KMS-11 (cell line): ENCODE measurements at regions not wholly inside any gene's neighbourhood (a gene's known extent, or its start where the extent isn't known, plus 50 kb on each side); places are given as distances from the start of the nearest gene placed in this dataset.

Experiments used
- H2AFZ ChIP-seq: fragments of 200-600 bp; sonication (generic); 2 replicates; pipeline ENCODE4 v1.6.1; 2016; ENCODE audit warnings: antibody characterized with exemption, mixed run types, low read depth
- H3K27ac ChIP-seq: fragments of 200-600 bp; sonication (generic); 2 replicates; pipeline ENCODE4 v1.6.1; 2016; ENCODE audit warnings: mild to moderate bottlenecking, mixed run types
- H3K27me3 ChIP-seq: fragments of 200-600 bp; sonication (generic); 2 replicates; pipeline ENCODE4 v1.6.1; 2017; ENCODE audit warnings: mild to moderate bottlenecking, low read depth, mixed run types, moderate library complexity; ENCODE audit not compliant: insufficient read depth
- H3K36me3 ChIP-seq: fragments of 200-600 bp; sonication (generic); 2 replicates; pipeline ENCODE4 v1.6.1; 2017; ENCODE audit warnings: mild to moderate bottlenecking, mixed run types; ENCODE audit not compliant: insufficient read depth
- H3K4me1 ChIP-seq: fragments of 200-600 bp; sonication (generic); 2 replicates; pipeline ENCODE4 v1.6.1; 2016; ENCODE audit warnings: mild to moderate bottlenecking, low read depth, mixed run types; ENCODE audit not compliant: poor library complexity, severe bottlenecking
- H3K4me2 ChIP-seq: fragments of 200-600 bp; sonication (generic); 2 replicates; pipeline ENCODE4 v1.7.0; 2016; ENCODE audit warnings: mild to moderate bottlenecking, mixed run types
- H3K4me3 ChIP-seq: fragments of 200-600 bp; sonication (generic); IDR thresholded peaks from 2 replicates; pipeline ENCODE4 v1.6.1; 2017; ENCODE audit warnings: low read depth, low read length, mixed read lengths; ENCODE audit not compliant: insufficient read depth
- H3K79me2 ChIP-seq: fragments of 200-600 bp; sonication (generic); 2 replicates; pipeline ENCODE4 v1.6.1; 2016; ENCODE audit warnings: low read depth, mixed run types; ENCODE audit not compliant: insufficient read depth
- H3K9ac ChIP-seq: fragments of 200-600 bp; sonication (generic); 2 replicates; pipeline ENCODE4 v1.6.1; 2016; ENCODE audit warnings: mild to moderate bottlenecking, mixed run types
- H4K20me1 ChIP-seq: fragments of 200-600 bp; sonication (generic); 2 replicates; pipeline ENCODE4 v1.6.1; 2016; ENCODE audit warnings: mild to moderate bottlenecking, mixed run types; ENCODE audit not compliant: insufficient read depth
- TF ChIP-seq, protein P1 (sequence below): fragments of 200-600 bp; sonication (generic); conservative IDR thresholded peaks from 2 replicates; pipeline ENCODE4 v1.6.1; 2017; ENCODE audit warnings: low read depth, mild to moderate bottlenecking, antibody characterized with exemption, low read length, moderate library complexity, mixed read lengths

DNA sequence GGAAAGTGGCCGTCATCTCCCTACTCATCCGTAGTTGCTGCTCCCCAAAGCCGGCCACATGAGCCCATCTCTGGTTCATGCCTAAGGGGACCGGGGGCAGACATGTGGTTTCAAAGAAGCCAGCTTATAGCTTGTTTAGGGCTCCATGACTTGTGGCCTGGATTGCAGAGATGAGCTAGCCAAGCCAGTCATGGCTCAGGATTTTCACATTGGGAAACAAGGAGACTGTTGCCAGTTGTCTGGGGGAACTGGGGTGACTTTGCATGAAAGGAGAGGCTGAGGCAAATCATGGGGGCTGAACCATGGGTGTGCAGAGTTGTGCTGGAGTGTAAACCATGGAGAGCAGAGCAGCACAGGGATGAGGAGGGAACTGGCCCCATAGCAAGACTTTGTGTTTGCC lies 183.0 kb upstream of the APCDD1 start:
- H3K4me2 ChIP-seq: no peak overlapping the region
- H3K79me2 ChIP-seq: no peaks in the 10 kb centered on the region
- no peaks in the 10 kb centered on the region for H3K27me3 ChIP-seq
- no peak overlapping the region for H3K27ac ChIP-seq
- H3K4me1 ChIP-seq: no peaks in the 10 kb centered on the region
- no peak overlapping the region for H3K9ac ChIP-seq
- H4K20me1 ChIP-seq: no peaks in the 10 kb centered on the region
- H3K4me3 ChIP-seq: no peak overlapping the region
- no peak overlapping the region for H2AFZ ChIP-seq
- H3K36me3 ChIP-seq: no peaks in the 10 kb centered on the region
- TF ChIP-seq, protein P1, sequence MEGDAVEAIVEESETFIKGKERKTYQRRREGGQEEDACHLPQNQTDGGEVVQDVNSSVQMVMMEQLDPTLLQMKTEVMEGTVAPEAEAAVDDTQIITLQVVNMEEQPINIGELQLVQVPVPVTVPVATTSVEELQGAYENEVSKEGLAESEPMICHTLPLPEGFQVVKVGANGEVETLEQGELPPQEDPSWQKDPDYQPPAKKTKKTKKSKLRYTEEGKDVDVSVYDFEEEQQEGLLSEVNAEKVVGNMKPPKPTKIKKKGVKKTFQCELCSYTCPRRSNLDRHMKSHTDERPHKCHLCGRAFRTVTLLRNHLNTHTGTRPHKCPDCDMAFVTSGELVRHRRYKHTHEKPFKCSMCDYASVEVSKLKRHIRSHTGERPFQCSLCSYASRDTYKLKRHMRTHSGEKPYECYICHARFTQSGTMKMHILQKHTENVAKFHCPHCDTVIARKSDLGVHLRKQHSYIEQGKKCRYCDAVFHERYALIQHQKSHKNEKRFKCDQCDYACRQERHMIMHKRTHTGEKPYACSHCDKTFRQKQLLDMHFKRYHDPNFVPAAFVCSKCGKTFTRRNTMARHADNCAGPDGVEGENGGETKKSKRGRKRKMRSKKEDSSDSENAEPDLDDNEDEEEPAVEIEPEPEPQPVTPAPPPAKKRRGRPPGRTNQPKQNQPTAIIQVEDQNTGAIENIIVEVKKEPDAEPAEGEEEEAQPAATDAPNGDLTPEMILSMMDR: no peak

DNA sequence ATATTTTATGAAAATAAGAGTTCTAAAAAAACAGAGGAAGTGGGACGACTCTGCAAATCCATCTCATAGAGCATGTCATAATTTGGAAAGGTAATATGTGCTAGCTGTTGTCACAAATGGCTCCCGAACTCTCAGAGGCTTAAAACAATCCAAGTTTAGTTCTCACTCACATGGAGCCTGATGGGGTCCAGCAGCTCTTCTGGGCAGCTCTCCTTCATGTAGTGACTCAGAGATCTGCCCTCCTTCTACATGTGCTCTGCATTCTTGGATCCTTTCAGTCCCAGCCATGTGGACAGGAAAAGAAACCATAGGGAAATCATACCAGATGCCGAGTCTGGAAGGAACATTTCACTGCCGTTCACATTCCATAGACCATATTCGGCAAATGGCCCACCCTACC lies 180.1 kb upstream of the APCDD1 start:
- H3K79me2 ChIP-seq: no peaks in the 10 kb centered on the region
- H2AFZ ChIP-seq: no peak overlapping the region; the same call in 1 of the 2 replicates
- no peaks in the 10 kb centered on the region for H3K4me1 ChIP-seq
- no peaks in the 10 kb centered on the region for H3K27me3 ChIP-seq
- TF ChIP-seq, protein P1: no peak
- H3K36me3 ChIP-seq: no peaks in the 10 kb centered on the region
- H3K27ac ChIP-seq: no peak overlapping the region
- no peaks in the 10 kb centered on the region for H4K20me1 ChIP-seq
- no peak overlapping the region for H3K4me2 ChIP-seq
- no peak overlapping the region for H3K9ac ChIP-seq
- no peak overlapping the region for H3K4me3 ChIP-seq

DNA sequence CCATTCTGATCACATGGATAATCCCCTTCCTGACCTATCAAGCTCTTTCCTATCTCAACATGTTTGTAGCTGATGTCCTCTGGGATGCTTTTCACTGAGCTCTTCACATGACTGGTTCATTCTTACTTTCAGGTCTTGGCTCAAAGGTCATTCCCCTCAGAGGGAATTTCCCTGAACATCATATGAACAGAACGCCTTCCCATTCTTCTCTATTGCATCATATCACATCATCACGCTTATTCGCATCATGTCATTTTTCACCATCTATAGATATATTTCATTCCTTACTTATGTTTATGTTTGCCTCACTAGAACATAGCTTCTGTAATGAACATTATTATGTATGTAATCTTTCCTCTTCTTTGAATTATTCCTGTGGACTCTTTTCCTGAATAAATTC lies 178.9 kb upstream of the APCDD1 start:
- no peaks in the 10 kb centered on the region for H3K27me3 ChIP-seq

DNA sequence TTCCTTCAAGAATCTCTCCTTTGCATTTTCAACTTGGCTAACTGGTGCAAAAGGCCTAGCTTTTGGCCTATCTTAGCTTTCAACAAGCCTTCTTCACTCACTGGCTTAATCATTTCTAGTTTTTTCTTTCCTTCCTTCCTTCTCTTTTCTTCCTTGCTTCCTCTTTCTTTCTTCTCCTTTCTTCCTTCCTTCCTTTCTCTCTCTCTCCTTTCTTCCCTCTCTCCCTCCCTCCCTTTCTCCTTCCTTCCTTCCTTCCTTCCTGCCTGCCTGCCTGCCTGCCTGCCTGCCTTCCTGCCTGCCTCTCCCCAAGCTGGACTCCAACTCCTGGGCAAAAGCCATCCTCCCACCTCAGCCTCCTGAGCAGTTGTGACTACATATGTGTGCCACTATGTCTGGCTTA lies 176.2 kb upstream of the APCDD1 start:
- TF ChIP-seq, protein P1: no peak
- no peak overlapping the region for H3K27ac ChIP-seq
- no peaks in the 10 kb centered on the region for H3K79me2 ChIP-seq
- no peaks in the 10 kb centered on the region for H3K4me1 ChIP-seq
- H3K27me3 ChIP-seq: no peaks in the 10 kb centered on the region
- H3K4me2 ChIP-seq: no peak overlapping the region
- no peak overlapping the region for H2AFZ ChIP-seq
- H4K20me1 ChIP-seq: no peaks in the 10 kb centered on the region
- no peak overlapping the region for H3K9ac ChIP-seq
- no peak overlapping the region for H3K4me3 ChIP-seq
- no peaks in the 10 kb centered on the region for H3K36me3 ChIP-seq

More for the DNA sequence above, 178.9 kb upstream of the APCDD1 start:
- Histone ChIP-seq H3K4me2 (no peak overlapping the region), H4K20me1 (no peaks in the 10 kb centered on the region), H3K79me2 (no peaks in the 10 kb centered on the region), H3K4me1 (no peaks in the 10 kb centered on the region), H2AFZ (no peak overlapping the region), H3K27ac (no peak overlapping the region), H3K36me3 (no peaks in the 10 kb centered on the region), H3K9ac (no peak overlapping the region), H3K4me3 (no peak overlapping the region)
- TF ChIP-seq, protein P1: no peak
